ENCODE measurements at regions not wholly inside any gene's neighbourhood (a gene's known extent, or its start where the extent isn't known, plus 50 kb on each side); places are given as distances from the start of the nearest gene placed in this dataset.

GRCh38 chrX:88101968-88102367, 584.4 kb downstream of the KLHL4 start (continued):
- TF ChIP-seq ZNF462 (CRISPR knock-in tag; IDR thresholded peaks at IDR 0.05) (no peak), NANOG (IDR thresholded peaks at IDR 0.05; ENCODE audit: borderline replicate concordance) (no peak), ZNF114 (CRISPR knock-in tag; IDR thresholded peaks at IDR 0.05) (no peak), EZH2phosphoT487 (IDR thresholded peaks at IDR 0.05; ENCODE audit: unreplicated experiment) (no peak), ZNF331 (CRISPR knock-in tag; IDR thresholded peaks at IDR 0.05; ENCODE audit: low read depth) (no peak), STAT1 (IDR thresholded peaks at IDR 0.05; ENCODE audit: unreplicated experiment) (no peak), EZH2 (IDR thresholded peaks at IDR 0.05; ENCODE audit: low read depth, unreplicated experiment) (no peak)

- H3K36me3 Mint-ChIP-seq (ENCODE audit: low read depth), result no peaks in the 10 kb centered on the region
- ATAC-seq (no peak), DNase-seq (ENCODE audit: low spot score) (peak; percentile 5)
- H3K27me3 Mint-ChIP-seq (ENCODE audit: insufficient read depth, low read depth, poor library complexity), result no peaks in the 10 kb centered on the region
- Histone ChIP-seq H3K4me3 (no peak overlapping the region), H3K4me2 (no peak overlapping the region), H2AFZ (no peak overlapping the region), H3K79me2 (replicated peaks; ENCODE audit: insufficient read depth) (no peaks in the 10 kb centered on the region), H3K27ac (ENCODE audit: low read depth) (no peak overlapping the region), H3K9me2 (ENCODE audit: insufficient read depth) (no peaks in the 10 kb centered on the region), H3K36me3 (ENCODE audit: insufficient read depth) (no peaks in the 10 kb centered on the region), H3K27me3 (ENCODE audit: insufficient read depth) (no peaks in the 10 kb centered on the region), H3K4me1 (ENCODE audit: insufficient read depth) (no peaks in the 10 kb centered on the region), H4K20me1 (replicated peaks; ENCODE audit: insufficient read depth) (no peaks in the 10 kb centered on the region), H3F3A (replicated peaks; ENCODE audit: low read depth) (no peaks in the 10 kb centered on the region)
- TF ChIP-seq CTCF (conservative IDR thresholded peaks at IDR 0.05; ENCODE audit: low read depth in 2 of 2) (peak in 1 of 2 experiments; percentile 47; a peak in 3 of 4 replicates), REST (IDR thresholded peaks at IDR 0.05; ENCODE audit: unreplicated experiment) (no peak), NANOG (IDR thresholded peaks at IDR 0.05; ENCODE audit: borderline replicate concordance) (no peak)
- no peak overlapping the region for H3K27ac Mint-ChIP-seq
- 0 out of 3 replicates have a peak, but pooled peaks cover 3% of the 10 kb centered on the region for H3K4me1 Mint-ChIP-seq
- H3K9me3 Mint-ChIP-seq, result no peaks in the 10 kb centered on the region
- no peak overlapping the region for H3K4me3 Mint-ChIP-seq
Measured at GRCh38 chrX:88135735-88136134, 611.3 kb upstream of the CPXCR1 start.

All from GM23338 (cell line).